SH-SY5Y (cell line): ENCODE measurements at regions not wholly inside any gene's neighbourhood (a gene's known extent, or its start where the extent isn't known, plus 50 kb on each side); places are given as distances from the start of the nearest gene placed in this dataset.

Experiments
- GATA2 ChIP-seq: IDR thresholded peaks from 2 replicates; pipeline ENCODE4 v1.6.1; 2011; ENCODE audit warnings: mild to moderate bottlenecking, low read depth, low read length
- GATA3 ChIP-seq: IDR thresholded peaks from 2 replicates; pipeline ENCODE4 v1.6.1; 2011; ENCODE audit warnings: low read depth, mild to moderate bottlenecking, low read length, moderate library complexity

DNA sequence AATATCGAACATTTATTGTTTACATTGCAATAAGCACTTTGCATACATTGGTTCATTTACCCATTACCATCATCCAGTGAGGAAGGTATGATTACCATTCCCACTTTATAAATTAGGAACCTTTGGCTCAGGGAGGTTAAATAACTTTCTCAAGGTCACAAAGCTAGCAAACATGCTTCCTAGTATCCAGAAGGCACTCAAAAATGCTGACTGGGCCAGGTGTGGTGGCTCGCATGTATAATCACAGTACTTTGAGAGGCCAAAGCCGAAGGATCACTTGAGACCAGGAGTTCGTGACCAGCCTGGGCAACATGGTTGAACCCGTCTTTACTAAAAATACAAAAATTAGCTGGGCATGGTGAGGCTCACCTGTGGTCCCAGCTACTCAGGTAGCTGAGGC is 259.6 kb downstream of the TMEM114 start:
- TF ChIP-seq GATA2 (no peak), GATA3 (no peak)
